ENCODE measurements at regions not wholly inside any gene's neighbourhood (a gene's known extent, or its start where the extent isn't known, plus 50 kb on each side); places are given as distances from the start of the nearest gene placed in this dataset.

DNA sequence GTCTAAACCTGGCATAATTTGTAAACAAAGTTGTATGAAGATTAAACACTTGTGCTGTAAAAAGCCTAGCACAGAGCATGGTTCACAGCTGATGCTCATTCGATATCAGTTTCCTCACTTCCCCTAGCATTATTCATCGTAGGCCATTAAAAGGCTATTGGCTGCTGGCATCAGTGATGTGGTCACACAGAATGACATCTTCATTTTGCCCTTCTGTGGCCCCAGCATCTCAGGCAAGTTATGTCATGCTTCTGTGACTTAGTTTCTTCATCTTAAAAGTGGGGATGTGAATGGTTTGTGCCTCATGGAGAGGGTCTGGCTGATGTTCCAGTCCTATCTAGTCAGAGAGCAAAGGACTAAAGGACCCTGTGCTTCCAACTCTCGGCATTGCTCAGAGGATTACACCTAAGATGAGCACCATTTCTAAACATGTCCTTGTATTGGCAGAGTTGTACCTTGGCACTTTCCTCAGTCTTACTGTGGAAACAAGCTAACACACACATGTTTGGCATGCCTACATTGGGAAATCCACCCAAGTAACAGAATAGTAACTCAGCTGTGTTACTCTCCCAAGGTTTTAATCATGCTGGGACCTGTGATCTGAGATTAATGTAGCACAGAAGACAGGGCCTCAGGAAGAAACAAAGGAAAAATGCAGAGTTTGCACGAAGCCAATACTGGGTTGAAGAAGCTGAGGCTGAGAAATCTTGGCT, 83.5 kb upstream of the OR9Q1 start:
- peaks cover 3 to 10% of the 10 kb centered on the region in 2 experiments; a peak in 3 of 5 replicates for H3K9me3 Mint-ChIP-seq
- no peak overlapping the region for H4K5ac ChIP-seq (ENCODE audit: insufficient read length, low read depth, low read length)

More for the DNA sequence above, 83.5 kb upstream of the OR9Q1 start:
- H2AFZ ChIP-seq (ENCODE audit: low read length), result no peak overlapping the region
- H2AK5ac ChIP-seq (ENCODE audit: insufficient read length, low read length), result no peak overlapping the region
- no peak overlapping the region for H3K14ac ChIP-seq (ENCODE audit: insufficient read depth, low read length)
- H2BK5ac ChIP-seq (ENCODE audit: insufficient read length, low read length), result no peak overlapping the region
- Mint-ChIP-seq H3K36me3 (ENCODE audit: insufficient read depth in 1 of 3, low read depth in 3 of 3) (peaks cover 0 to 4% (median 2%) of the 10 kb centered on the region in 3 experiments; a peak in 2 of 7 replicates), H3K4me3 (no peak overlapping the region), H3K4me1 (peaks cover 4 to 5% of the 10 kb centered on the region in 2 experiments), H3K27ac (no peak overlapping the region), H3K27me3 (ENCODE audit: low read depth) (no peaks in the 10 kb centered on the region; the same call in 1 of the 2 replicates)
- H3K79me1 ChIP-seq (ENCODE audit: insufficient read depth, low read depth, low read length, poor library complexity, severe bottlenecking), result no peaks in the 10 kb centered on the region
- no peak overlapping the region for H3K18ac ChIP-seq (ENCODE audit: insufficient read length, low read depth, low read length)
- H4K8ac ChIP-seq (replicated peaks; ENCODE audit: insufficient read length, low read depth, low read length), result no peak overlapping the region
- no peaks in the 10 kb centered on the region for H4K20me1 ChIP-seq (ENCODE audit: control insufficient read depth, insufficient read depth, insufficient read length)
- H3K4me1 ChIP-seq (ENCODE audit: insufficient read depth, low read length), result no peaks in the 10 kb centered on the region
- no peak overlapping the region for H3K27ac ChIP-seq (ENCODE audit: insufficient read length, low read depth, low read length)
- no peak overlapping the region for H4K91ac ChIP-seq (ENCODE audit: insufficient read length, low read depth, low read length)
- no peak overlapping the region for H3K4ac ChIP-seq (ENCODE audit: low read depth, low read length)
- no peaks in the 10 kb centered on the region for H3K27me3 ChIP-seq (ENCODE audit: insufficient read depth, low read length)
- H3K79me2 ChIP-seq (ENCODE audit: insufficient read depth, low read length), result no peaks in the 10 kb centered on the region
- WGBS (ENCODE audit: extremely low coverage, insufficient read length, low lambda C conversion rate), result no CpG with 5 or more reads among the region's 4 CpGs
- H2BK12ac ChIP-seq (ENCODE audit: insufficient read length, low read depth, low read length), result no peak overlapping the region
- H3T11ph ChIP-seq (ENCODE audit: low read length), result no peak overlapping the region
- H2BK20ac ChIP-seq (ENCODE audit: low read depth, low read length, poor library complexity, severe bottlenecking), result no peak overlapping the region
- DNase-seq, result no peak
- no peak overlapping the region for H3K9ac ChIP-seq (ENCODE audit: extremely low read depth, insufficient read length, low read length)
- H3K23ac ChIP-seq (ENCODE audit: insufficient read length, low read depth, low read length), result no peak overlapping the region
- no peak overlapping the region for H3K56ac ChIP-seq (ENCODE audit: insufficient read length, low read depth, low read length)
- H3K9me3 ChIP-seq (ENCODE audit: control insufficient read depth, low read depth, low read length), result no peaks in the 10 kb centered on the region
- no peak overlapping the region for H2BK15ac ChIP-seq (ENCODE audit: low read depth, low read length)
- no peak overlapping the region for H2BK120ac ChIP-seq (ENCODE audit: low read depth, low read length, poor library complexity, severe bottlenecking)
- TF ChIP-seq, protein P1, sequence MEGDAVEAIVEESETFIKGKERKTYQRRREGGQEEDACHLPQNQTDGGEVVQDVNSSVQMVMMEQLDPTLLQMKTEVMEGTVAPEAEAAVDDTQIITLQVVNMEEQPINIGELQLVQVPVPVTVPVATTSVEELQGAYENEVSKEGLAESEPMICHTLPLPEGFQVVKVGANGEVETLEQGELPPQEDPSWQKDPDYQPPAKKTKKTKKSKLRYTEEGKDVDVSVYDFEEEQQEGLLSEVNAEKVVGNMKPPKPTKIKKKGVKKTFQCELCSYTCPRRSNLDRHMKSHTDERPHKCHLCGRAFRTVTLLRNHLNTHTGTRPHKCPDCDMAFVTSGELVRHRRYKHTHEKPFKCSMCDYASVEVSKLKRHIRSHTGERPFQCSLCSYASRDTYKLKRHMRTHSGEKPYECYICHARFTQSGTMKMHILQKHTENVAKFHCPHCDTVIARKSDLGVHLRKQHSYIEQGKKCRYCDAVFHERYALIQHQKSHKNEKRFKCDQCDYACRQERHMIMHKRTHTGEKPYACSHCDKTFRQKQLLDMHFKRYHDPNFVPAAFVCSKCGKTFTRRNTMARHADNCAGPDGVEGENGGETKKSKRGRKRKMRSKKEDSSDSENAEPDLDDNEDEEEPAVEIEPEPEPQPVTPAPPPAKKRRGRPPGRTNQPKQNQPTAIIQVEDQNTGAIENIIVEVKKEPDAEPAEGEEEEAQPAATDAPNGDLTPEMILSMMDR (conservative IDR thresholded peaks at IDR 0.05), result no peak
- no peaks in the 10 kb centered on the region for H3K23me2 ChIP-seq (ENCODE audit: insufficient read length, low read depth, low read length, poor library complexity, severe bottlenecking)
- H3K4me2 ChIP-seq (ENCODE audit: insufficient read depth, insufficient read length, low read length), result no peak overlapping the region

All from H9 (cell line).